SIG-M5 treated with dmso at 0.1 percent for 504 hours (cell line): ENCODE measurements at regions not wholly inside any gene's neighbourhood (a gene's known extent, or its start where the extent isn't known, plus 50 kb on each side); places are given as distances from the start of the nearest gene placed in this dataset.

Source experiments
- DNase-seq: peaks from one replicate; lab custom pipeline; 2025; ENCODE audit not compliant: unreplicated experiment; lab: John Stamatoyannopoulos, UW

DNA sequence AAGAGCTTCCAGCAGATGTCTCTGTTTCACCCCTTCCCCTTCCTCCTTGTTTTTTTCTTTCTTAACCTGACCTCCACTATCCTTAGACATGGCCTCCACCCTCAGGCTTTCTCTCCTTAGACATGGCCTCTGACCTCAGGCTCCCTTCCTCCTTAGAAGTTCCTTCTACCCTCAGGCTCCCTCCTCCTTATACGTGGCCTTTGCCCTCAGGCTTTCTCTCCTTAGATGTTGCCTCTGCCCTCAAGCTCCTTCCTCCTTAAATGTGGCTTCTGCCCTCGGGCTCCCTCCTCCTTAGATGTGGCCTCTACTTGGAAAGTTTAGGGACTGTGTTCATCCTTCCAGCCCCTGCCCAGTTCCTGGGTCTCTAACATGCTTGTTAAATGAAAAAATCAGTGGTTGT is 180.4 kb upstream of the S1PR3 start:
- no peak for DNase-seq

DNA sequence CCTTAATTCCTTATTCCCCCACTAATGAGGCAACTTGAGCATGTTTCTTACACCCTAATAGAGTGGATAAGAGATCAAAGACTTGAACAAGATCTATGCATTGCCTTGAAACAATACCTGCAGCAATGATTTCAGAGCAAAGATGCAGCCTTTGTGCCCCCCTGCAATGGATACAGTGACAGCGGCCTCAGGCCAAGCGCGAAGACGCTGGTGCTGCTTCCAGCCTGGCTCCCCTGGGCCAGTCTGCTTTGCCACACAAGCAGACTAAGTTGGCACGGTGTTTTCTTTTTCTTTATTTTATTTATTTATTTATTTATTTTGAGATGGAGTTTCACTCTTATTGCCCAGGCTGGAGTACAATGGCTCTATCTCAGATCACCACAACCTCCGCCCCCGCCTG is 179.8 kb upstream of the S1PR3 start:
- no peak for DNase-seq

DNA sequence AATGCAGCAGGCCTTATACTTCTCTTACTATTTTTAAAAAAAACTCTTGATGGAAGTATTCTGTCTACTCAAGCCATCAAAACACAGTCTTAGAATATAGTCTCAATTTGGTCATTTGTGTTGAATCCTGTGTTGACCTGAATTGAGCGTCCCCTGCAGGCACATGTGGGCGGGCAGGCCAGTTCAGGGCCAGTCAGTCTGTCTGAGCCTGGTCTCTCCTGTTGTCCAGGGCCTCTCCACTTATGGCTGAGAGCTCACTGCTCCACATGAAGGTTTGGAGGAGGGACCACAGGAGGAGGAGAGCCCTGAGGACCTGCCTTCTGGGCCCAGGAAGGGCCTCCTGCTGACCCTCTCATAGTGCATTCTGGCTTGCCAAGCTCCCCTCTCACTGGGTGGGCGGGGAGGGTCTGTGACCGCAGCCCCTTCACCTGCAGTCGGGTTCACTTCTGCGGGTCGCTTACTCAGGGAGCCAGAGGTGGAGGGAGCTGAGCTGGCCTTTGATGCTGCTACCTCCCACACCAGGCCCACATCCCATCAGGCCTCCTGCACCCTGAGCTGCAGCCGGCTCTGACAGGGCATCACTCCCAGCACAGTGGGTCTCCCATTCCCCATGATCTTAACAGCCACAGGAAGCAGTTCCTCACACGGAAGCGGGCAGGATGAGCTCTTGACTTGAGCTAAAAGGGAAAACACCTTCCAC is 178.2 kb upstream of the S1PR3 start:
- no peak for DNase-seq

DNA sequence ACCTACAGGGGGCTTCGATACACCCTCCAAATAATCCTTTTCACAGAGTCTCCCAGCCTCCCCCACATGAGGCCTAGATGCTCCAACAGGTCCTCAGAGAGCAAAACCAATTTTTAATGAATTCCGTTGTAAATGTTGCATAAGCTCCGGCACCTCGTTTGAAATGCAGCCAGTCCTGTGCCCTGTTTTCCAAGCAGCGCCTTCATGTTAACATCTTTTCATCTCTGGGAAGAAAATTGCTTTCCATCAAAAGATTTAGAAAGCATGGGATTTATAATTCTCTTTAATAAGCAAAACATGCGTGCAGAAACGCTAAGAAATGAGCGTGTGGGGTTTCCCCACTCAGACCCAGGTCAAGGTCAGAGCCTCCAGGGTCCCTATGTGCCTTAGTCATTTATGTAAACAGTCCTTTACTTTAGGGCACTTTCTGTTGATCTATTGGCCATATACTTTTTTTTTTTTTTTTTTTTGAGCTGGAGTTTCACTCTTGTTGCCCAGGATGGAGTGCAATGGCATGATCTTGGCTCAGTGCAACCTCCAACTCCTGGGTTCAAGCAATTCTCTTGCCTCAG is 177.5 kb upstream of the S1PR3 start:
- no peak for DNase-seq

DNA sequence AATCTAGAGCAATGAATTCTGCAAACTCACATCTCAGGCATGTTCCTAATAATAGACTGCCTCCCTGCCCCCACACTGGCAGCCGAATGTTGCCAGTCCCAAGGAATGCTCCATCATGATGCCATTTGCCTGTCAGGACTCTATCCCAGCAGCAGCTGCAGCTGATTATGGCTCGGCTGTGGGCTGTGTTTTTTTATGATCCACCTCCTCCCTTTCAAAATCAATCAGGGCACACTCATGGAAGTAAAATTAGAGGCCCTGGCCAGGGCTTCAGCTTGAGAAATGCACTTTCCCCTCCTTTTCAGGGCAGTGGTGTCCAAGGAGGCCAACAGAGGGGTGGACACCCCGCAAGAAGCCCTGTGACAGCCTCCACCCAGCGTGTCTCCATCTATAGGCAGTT is 176.7 kb upstream of the S1PR3 start:
- DNase-seq: no peak

DNA sequence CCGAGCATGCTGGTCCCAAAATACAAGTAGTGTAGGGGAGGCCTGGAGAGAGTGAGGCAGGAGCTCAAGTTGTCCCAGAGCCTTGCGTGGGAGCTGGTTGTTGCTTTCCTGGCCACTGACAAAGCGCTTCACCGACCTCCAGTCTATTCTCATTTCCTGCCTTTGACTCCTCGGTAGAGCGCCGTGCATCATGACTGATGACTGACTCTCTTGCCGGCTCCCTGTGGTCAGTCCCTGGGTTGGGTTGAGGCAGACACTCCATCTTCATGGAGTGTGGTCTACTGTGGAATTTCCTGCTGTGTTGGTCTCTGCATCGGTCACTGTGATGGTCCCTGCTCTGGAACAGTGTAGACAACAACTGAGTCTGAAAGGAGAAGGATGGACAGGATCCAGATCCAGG is 175.1 kb upstream of the S1PR3 start:
- no peak for DNase-seq

DNA sequence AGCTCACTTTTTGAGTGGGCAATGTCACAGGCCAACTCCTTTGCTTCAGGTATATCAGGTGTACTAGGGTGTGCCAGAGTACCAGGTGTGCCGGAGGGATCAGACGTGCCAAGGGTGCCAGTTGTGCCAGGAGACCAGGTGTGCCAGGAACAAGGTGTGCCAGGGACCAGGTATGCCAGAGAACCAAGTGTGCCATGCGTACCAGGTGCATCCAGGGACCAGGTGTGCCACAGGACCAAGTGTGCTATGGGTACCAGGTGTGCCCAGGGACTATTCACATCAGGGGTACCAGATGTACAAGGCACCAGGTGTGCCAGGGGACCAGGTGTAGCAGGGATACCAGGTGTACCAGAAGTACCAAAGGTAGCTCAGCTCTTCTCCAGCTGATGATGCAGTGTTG is 174.7 kb upstream of the S1PR3 start:
- DNase-seq: no peak

DNA sequence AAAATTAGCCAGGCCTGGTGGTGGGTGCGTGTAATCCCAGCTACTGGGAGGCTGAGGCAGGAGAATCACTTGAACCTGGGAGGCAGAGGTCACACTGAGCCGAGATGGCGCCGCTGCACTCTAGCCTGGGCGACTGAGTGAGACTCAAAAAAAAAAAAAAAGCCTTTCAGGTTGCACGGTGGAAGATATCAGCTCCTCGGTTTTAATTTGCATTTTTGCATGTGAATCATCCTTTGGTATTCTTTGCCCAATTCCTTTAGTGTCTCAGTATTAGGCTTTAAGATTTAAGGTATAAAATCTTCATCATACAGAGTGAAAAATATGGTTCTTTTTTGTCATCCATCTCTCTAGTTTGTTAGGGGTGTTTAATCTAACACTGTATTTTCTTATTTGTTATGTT is 173.6 kb upstream of the S1PR3 start:
- no peak for DNase-seq

DNA sequence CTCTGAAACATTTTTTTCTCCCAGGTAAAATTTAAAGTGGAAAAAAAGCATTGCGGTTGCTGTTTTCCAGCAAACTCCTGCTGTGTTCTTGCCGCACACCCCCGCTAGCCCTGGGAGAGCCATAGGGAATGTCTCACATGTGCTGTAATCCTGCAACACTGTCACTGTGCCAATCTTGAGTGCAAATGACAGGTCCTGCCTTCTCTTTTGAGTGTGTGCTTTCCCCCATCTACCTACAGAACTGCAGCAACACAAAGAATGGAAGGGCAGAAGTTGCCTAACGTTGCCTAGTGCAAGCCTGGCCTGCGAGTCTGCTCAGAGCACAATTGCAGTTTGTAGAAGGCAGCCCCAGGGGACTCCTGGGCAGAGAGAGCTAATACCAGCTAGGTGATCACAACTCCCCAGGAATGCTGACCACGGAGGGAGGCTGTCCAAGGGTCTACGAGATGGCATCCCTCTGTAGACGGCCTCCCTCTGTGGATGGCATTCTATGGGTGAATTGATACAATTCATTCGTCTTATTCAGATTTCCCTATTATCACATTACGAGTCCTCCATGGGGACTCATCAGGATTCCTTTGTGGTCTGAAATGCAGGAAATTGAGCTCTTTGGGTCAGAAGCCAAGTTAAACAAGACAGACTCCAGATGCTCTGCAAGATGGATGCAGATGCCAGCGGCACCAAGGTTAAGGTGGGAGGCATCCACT is 172.6 kb upstream of the S1PR3 start:
- no peak for DNase-seq

DNA sequence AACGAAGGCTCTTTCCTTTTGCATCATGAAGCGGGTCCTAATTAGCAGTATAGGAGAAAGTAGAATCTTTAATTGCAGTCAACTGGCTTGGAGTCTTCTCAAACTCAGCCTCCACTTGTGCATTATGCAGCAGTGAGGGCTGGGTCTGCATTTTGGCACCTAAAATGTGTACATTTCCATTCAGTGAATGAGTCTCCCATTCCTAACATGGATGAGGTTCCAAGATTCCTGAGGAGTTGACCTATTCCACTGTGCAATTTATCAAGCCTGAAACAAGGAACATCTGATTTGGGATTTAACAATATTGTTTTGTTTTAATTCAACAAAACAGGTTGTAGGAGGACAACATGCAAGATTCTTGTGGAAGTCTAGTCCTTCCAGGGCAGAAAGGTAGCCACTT is 171.8 kb upstream of the S1PR3 start:
- no peak for DNase-seq

DNA sequence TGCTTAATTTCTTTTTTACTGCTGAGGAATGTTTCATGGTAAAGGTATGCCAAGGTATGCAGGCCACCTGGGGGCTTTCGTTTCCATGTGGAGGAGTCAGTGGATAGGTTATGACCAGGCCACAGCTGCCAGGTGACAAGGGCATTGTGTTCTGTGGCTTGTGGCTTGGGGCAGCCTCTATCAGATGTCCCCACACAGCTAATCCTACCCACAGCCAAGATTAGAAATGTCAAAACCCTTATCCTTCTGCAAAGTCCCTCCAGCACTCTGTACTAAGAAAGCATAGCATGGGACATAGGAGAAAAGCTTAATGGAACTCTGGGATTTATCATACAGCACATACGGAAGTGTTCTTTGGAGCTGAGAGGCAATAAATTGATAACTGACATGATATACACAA is 171.2 kb upstream of the S1PR3 start:
- DNase-seq: no peak

DNA sequence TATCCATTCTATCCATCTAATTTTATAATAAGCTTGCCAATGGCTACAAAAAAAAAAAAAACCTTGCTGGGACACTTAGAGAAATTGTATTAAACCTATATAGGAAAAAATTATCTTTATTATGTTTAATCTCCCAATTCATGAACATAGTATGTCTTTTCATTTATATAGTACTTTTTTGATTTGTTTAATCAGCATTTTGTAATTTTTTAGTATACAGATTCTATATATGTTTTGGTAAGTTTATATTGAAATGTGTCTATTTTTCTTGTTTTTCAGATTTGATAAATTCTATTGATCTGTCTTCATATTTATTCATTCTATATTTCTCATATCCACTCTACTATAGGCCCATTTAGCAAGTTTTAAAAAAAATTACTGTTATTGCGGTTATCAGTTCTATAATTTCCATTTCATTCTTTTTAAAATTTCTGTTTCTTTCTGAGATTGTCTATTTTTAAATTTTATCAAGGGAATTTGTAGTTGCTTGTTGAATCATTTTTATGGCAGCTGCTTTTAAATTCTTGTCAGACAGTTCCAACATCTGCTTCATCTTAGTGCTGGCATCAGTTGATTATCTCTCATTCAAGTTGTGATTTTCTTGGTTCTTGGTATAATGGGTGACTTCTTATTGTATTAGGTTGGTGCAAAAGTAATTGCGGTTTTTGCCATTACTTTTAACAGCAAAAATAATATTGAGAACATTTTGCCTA is 170.1 kb upstream of the S1PR3 start:
- no peak for DNase-seq

DNA sequence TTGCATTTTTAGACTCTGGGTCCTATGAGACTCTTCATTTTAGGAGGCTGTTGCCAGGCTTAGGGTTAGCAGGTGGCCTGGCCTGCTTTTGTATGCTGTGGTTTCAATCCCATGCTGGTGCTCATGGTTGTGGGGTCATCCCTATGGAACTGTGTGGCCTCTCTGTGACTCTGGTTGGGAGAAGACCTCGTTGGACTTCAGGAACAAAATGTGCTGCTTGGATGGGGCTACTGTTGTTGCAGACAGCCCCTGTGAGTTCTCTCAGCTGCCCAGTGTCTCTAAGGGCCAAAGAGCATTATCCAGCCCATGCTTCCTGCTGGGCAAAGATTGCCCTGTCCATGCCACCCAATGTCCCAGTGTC is 169.5 kb upstream of the S1PR3 start:
- no peak for DNase-seq

DNA sequence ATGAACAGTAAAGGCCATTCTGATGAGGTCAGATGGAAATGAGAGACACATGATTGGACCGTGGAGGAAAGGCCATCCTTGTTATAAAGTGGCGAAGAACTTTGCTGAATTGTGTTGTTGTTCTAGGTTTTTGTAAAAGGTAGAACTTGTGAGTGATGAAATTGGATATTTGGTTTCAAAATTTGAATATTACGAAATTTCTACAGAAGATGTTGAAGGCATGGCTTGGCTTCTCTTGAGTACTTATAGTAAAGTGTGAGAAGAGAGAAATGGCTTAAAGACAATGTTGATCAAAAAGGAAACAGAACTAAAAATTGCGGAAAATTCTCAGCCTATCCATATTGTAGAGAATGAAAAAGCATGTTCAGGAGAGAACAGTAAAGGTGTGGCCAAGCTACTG is 166.6 kb upstream of the S1PR3 start:
- DNase-seq: no peak

DNA sequence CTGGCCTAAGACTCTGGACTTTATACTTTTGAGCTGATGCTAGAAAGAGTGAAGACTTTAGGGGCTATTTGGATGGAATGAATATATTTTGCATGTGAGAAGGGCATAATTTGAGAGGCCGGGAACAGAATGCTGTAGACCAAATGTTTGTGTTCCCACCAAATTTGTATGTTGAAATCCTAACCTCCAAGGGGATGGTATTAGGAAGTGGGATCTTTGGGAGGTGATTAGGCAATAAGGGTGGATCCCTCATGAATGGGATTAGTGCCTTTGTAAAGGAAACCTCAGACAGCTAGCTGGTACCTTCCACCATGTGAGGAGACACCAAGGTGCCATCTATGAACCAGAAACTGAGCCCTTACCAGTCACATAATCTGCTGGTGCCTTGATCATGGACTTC is 165.1 kb upstream of the S1PR3 start:
- no peak for DNase-seq

DNA sequence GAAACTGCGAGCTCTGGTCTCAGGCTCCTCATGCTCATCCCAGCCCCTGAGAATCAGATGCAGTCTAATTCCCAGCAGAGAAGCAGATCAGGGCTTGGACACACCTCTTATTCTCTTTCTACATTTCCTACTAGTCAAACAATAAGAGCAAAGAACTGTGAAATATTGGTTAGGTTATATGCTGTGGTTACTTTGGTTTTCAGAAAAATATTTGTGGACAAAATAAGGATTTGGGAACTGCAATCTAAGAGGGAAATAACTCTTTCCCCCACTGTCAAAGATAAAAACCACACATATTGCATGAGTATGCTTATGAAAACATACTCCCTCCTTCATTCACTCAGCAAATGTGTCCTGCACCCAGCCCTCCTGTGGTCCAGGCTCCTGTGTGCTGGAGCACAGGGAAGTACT is 164.5 kb upstream of the S1PR3 start:
- no peak for DNase-seq

DNA sequence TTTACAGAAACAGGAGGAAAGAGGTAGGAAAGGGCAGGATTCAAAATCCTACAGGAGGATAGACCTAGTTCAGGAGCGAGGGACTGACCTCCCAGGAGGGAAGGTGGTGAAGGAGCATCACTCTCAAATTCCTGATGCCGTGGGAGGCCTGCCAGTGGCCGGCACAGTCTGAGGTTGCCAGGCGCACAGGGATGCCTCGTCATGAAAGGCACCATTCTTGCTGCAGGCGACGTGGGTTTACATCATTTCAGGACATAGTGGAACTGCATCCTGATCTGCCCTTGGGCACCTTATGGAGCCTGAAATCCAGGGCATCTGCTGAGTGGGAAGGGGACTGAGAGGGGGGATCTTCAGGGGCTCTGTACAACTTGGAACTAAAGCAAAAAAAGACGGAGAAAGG is 163.2 kb upstream of the S1PR3 start:
- no peak for DNase-seq

DNA sequence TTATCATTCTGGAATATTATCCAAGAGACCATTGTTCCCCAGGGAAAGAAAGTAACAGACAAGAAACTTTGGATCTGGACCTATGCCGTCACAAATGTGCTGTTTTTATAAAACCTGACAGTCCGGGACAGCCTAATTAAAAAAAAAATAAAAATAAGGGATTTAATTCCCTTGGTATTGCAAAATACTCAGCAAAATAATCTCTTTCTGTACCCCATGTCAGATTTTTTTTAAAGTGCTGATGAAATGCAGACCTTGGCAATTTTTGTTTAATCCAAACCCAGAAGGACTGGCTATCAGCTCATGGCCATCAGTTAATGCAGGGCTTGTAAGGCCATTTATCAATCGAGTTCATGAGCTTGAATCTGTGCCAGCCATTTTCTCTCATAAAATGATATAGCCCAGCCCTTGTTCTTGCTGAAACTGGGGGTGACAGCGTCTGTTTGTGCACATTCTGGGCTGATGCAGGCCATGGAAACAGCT is 162.7 kb upstream of the S1PR3 start:
- DNase-seq: no peak

DNA sequence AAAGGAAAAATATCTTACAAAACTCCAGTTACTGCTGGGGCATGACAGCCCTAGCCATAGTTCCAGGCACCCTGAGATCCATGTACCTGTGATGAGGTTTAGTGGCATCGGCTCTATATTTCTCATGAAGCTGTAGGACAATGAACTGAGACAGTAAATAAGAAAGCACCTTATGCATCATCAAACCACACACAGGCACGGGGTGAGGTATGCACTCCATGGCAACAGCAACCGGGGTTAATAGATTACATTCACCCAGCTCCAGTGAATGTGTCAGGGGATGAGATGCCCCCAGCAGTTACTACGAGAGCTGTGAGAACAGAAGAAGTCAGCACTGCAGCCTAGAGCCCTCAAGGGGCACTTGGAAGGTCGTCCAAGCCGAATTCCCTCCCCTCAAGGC is 162.0 kb upstream of the S1PR3 start:
- no peak for DNase-seq

DNA sequence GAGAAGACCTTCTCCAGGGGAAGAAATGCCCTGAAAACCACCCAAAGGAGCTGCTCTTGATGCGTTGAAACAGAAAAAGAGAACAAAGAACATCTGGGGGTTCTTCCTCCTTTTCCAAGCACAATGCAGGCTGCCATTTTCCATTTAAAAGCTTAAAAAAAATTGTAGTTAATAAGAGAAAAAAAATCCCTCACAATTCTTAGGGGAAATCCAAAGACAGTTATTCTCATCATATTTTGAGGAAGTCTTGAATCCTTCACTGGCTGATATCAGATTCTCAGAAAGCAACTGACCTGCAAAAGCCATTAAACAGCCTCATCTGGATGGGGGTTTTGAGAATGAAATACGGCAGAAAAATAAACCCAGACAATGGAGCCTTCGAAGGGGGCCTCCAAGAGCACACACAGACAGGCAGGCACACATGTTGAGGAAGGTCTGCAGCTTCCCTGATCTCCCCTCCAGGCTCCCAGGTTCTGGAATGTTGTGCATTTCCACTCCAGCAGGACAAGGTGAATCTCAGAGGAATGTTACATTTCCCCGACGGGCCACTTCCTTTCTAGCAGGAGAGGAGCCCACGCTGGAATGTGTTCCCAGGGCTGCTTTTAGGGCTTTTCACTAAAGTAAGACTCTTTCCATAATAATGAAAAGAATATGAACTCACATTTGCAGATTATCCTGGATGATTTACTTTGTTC is 159.4 kb upstream of the S1PR3 start:
- no peak for DNase-seq

DNA sequence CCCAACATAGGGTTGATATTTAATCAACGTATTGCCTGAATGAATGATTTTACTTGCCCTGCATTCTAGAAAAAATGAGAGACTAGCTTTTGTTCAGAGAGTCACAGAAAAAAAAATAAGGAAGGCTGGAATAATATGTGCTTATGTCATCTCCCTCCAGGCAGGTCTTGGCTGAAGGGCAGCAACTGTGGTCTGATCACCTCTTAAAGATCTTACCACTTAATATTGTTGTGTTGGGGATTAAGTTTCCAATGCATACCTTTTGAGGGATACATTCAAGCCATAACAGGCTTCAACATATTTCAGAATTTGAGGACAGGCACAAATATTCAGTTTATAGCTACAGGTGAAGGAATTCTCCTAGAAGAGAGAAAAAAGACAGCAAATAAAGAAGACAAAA is 157.3 kb upstream of the S1PR3 start:
- no peak for DNase-seq
